GM18526 (cell line): ENCODE measurements at regions not wholly inside any gene's neighbourhood (a gene's known extent, or its start where the extent isn't known, plus 50 kb on each side); places are given as distances from the start of the nearest gene placed in this dataset.

Source experiments
- POLR2A ChIP-seq: IDR thresholded peaks from 3 replicates; pipeline ENCODE4 v1.6.1; 2011; ENCODE audit not compliant: insufficient read length; ENCODE audit errors: extremely low read depth

DNA sequence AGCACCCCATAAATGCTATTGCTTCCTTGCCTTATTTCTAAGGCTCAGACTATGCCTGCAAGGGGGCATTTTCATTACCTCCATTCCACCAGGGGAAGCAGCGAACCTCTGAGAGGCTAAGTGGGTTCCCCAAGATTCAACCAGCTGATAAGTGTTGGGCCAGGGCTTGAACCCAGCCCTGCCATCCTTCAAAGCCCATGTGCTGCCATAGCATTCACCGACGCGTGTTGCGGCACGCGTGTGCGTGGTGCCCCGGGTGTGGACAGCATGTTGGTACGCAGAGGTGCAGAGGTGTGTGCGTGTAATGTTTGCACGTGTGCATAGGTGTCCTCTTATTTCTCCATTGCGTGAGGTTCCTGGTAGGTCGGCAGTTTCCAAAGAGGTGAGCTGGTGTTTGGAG, 66.0 kb upstream of the PPARA start:
- no peak for TF ChIP-seq POLR2A

DNA sequence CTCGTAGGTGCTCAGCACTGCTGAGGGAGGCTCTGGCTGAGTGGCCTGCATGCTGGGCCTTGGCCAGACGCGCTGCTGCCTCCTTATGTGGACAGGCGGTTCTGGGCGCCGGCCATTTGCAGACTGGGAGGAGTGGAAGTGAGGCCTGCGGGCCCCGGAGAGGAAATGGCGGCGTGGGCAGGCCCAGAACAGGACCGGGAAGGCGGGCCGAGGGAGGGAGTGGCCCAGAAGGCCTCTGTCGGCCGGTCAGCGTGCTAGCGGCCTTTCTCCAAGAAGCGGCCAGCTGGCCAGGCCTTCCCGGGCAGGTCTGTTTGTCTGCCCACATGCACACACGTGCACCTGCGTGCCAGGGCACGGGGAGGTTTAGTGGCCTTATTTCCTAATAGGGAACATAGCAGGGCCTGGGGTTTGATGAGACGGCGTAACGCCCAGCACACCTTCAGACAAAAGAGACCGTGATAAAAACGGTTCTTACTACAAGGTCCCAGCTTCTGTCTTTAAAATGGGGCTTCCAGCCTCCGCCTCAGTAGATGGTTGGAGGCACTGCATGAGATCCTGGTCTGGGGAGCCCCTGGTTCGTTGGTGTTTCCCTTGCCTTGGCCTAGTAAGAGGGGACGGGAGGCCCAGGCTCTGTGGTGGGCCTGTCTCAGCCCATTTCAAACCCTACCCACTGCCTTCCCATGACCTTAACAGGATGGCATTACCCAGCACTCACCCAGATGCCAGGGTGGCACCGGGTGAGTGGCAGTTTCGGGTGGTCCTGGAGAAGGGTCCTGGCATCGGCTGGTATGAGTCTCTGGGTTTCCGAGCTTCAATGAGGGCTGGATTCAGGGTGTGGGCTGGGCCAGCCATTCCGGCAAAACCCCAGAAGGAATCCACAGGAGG, 65.1 kb upstream of the PPARA start:
- TF ChIP-seq POLR2A, result no peak

DNA sequence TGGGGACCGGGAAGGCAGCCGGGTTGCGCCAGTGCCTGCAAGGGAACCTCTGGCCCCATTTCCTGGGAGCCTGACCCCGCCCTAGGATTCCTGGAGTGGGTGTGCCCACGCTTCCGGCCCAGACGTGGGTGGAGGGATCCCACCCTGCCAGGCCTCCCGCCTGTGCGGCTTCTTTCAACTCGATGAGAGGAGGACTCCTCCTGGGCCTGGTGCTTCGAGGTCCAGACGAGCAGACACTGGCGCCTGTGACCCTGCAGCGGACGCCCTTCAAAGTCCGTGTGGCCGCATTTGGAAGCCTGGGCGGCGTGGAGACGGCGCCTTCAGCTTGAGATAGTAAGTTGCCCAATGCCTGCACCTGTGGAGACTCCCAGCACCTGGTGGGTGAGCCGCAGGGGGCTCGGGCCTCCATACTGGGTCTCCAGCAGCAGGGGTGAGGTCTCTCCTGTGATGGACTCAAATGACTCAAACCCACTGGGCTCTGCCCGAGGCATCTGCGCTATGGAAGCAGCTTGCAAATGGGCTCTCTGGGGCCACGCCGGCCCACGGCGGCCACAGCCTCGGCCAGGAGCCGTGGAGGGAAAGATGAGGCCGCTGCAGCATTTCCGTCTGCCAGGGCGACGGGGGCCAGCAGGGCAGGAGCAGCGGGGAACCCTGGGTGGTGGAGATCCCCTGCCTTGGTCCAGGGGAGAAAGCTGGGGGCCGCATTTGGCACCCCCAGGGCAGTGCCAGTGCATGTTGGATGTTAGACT, 64.3 kb upstream of the PPARA start:
- TF ChIP-seq POLR2A, result no peak

DNA sequence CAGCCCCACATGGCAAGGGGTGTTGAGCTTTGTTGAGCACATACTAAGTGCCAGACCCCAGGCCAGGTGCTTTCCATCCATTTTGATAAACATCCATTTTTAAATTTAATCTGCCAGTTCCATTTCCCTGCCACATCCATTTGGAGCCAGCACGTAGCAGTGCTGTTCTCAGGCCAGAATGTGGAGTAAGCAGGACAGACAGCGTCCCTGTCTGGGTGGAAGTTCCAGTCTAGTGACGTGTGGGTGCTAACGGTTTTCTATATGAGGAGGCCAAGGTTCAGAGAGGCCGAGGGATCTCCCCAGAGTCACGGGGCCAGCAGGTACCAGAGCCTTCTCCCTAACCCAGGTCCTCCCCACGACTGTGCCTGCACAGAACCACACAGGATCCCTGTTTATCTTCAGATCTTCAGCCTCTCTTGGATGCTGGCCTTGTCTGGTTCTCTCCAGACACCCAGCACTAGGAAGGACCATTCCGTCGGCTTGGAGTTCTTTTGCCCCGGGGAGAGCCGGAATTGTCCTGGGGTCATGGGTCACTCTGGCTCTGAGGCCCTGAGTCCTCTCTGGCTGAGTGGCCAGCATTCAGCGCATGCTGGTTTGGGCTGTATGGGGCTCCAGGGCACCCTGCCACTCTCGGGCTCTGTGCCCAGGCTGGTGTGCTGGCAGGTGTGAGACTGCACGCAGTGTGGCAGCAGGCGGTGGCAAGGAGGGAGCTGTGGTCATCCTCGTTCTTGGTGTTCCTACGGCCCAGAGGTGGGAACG, 63.6 kb upstream of the PPARA start:
- no peak for TF ChIP-seq POLR2A

DNA sequence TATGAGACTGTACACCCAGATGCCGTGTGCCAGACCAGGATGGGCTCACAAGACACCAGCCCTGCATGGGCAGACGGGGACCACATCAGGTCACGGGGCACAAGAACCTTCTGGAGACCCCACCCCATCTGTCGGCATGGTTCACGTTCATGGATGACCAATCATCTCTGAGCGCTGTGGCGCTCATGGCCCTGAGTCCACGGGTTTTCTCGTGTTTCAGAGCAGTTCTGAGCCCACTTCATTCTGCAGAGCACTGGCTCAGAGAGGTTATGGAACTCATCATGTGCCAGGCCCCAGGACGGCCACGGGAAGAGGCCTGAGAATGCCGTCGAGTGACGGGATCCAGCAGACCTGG, 63.0 kb upstream of the PPARA start:
- TF ChIP-seq POLR2A, result no peak

DNA sequence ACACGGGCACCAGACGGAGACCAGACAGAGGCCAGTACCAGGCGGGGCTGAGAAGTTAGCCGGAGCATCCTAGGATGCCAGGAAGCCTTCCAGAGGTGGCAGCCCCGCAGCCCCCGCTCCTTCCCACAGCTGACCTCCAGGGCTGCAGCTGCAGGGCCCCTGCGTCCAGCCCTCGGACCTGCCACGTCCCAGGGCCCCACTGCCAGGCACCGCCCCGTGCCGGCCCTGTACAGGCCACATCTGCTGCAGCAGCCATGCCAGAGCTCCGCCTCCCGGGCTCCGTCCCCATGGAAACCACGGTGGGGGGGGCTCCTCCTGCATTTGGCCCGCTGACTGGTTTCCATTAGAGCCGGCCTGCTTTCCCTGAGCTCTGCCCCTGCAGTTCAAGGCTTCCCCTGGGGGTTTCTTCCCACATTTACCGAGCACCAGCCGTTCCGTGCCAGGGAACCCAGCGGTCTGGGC, 62.5 kb upstream of the PPARA start:
- TF ChIP-seq POLR2A, result no peak

DNA sequence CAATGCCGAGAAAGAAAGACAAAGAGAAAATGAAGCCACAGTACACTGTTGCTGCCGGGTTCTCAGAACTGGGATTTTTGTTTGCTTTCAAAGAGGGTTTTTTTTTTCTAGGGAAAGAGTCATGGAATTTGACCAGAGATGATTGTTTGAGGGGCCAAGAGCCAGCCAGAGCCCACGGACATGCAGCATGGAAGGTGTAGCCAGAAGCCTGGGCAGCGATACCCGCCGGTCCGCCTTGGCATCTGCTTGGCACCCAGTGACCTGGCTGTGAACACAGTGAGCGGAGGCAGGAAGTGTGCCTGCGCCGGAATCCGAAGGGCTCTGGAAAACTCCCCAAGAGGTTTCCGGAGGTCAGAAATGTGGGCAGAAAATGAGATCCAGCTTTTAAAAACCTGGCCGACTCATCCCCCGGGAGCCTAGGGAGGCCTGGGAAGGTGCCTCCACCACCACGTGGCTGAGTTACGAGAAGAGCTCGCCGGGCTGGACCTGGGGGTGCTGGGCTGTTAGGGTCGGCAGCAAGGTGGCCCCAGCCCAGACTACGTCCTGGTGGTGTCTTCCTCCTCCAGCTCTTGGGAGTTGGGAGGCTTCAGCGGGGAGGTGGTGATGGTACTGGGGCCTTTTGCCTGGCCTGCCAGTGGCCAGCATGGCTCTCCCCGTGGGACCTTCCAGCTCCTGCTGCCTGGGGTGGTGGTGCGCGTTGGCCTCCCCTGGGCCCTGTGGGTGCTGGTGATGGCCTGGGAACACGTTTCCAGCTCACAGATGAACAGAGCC, 61.6 kb upstream of the PPARA start:
- TF ChIP-seq POLR2A, result no peak

DNA sequence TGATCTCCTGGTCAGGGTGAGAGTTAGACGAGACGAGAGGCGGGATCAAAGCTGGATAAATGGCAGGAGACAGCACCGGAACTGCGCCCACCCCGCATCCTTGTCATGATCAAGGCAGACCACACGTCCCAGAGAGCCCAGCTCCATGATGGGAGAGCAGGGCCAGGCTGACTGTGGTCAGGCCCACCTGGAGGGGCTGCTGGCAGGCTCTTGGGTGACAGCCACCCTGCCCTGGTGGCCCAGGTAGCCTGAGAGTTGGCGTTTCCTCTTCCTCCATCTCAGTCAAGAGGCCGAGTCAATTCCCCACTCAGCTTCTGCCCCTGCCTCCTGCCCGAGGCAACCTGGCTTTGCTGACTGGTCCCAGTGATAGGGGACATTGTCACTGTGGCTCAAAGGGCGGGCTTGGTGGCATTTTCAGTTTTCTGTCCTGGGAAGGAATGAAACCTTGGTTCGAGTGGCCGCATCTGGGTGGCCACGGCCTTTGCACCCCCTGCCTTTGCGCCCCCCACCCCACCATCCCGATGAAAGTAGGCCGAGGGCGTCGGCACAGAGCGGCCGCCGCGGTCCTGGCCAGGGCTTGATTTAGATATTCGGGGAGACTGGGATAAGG, 60.8 kb upstream of the PPARA start:
- TF ChIP-seq POLR2A, result no peak

DNA sequence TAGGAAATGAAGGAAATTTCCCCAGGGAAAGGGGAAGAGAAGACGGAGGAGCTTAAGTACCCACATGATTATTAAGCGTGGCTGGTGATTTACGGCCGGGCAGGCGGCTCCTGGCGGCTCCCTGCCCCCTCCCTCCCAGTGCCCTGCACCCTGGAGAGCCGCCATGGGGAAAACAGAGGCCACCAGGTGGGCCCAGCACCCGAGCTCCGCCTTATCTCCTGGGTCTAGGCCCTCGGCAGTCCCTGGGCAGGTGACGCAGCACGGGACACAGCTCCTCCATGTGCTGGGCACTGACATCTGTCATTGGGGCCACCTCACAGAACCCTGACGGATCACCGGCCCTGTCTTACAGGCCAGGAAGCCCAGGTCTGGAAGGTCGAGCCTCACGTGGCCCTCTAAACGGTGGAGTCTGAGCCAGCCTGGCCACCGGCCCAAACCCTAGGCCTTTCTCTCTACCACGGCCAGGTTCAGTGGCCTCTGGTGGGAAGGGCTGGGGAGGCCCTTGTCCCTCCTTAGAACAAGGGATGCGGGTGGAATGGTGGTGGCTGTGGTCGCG, 60.2 kb upstream of the PPARA start:
- no peak for TF ChIP-seq POLR2A

DNA sequence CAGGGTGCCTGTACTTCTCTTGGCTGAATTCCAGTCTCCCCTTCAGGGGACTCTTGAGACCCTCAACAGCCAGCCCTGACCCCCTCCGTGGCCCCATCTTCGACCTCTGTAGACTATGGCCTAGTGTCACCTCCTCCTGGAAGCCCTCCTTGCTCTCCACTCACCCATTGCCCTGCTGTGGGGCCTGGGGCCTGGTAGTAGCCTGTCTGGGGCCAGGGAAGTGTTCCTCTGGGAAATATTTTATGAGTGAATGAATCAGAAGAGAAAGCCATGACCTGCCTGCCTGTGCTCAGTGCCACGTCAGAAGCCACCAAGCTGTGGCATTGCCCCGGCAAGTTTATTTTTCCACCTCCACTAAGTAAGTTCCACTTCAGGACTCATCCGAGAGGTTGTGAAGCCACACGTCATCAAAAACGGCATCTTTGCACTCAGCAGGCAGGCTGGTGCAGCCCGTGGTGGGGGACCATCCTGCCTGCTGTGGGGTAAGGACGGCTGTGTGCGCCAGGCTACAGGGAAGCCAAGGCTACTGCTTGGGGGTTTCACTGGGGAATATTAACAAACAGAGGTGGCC, 59.6 kb upstream of the PPARA start:
- TF ChIP-seq POLR2A, result no peak

DNA sequence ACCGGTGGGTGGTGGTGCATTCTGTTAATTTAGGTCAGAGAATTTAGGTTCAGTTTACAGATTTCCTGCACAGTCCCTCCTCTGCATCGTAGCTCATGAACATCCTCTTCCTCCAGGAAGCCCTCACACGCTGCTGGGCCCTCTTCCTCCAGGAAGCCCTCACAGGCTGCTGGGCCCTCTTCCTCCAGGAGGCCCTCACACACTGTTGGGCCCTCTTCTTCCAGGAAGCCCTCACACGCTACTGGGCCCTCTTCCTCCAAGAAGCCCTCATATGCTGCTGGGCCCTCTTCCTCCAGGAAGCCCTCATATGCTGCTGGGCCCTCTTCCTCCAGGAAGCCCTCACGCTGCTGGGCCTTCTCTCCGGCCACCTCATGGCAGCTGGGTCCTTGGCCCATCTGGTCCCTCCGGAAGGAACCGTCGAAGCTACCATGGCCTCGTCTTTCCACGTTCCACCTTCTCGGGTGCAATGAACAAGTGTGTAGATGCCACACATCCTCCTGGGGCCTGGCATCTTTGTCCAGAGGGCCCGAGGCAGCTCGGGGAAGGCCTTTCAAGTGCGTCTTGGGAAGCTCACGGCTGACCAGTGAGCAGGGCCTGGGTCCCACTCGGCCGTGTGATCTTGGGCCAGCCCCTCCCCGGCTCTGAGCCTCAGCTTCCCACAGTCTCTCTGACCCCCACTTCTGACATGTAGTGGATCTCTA, 58.9 kb upstream of the PPARA start:
- no peak for TF ChIP-seq POLR2A

DNA sequence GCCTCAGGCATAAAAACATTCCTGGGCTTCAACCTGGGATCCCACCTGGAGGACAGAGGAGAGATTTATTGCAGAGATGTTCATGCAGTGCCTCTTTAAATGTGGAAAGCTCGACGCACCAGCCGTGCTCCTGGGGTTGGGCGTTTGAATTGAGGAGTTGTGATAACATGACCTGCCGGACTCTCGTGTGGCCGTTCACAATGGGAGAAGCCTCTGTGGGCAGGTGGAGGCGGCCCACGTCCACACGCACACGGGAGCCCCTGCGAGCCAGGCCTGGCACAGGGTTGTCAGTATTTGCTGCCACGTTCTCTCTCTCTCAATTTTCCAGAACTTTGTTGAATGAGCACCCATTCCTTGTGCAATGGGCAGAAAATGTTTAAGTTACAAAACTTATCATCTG, 58.3 kb upstream of the PPARA start:
- TF ChIP-seq POLR2A, result no peak

DNA sequence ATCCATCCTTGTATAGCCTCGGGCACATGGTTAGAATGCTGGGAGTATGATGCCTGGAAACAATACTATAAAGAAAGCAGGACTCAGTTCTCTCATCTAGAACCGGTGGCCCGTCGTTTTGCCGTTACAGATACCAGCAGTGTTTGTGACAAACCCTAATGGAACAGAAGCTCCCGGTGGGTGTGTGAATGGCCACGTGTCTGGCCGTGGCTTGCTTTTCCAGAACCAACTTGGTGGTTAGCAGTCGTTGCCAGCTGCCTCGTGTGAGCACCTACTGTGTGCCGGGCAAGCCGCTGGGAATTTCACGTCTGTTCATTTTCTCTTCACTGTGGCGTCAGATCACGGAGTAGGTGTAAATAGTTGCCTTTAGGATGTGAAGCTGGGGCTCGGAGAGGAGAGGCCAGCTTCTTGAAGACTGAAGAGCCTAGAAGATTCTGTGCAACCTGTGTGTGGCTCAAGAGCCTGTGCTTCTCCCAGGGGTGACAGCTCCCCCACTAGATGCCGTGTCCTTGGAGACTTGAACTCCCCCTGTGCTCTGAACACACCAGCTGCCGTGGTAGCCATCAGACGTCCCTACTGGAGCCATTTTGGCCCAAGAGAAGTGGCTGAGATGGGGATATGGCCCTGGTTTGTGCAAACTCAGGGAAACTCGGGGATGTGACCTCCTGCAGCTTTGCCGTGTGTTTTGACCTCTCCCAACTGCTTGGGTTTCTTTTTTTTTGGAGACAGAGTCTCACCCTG, 57.5 kb upstream of the PPARA start:
- no peak for TF ChIP-seq POLR2A
